ENCODE measurements at regions not wholly inside any gene's neighbourhood (a gene's known extent, or its start where the extent isn't known, plus 50 kb on each side); places are given as distances from the start of the nearest gene placed in this dataset.

GRCh38 chr5:160957312-160957861, 105.4 kb upstream of the ATP10B start:
- Histone ChIP-seq H3K4me1 (ENCODE audit: control insufficient read depth in 2 of 3, insufficient read depth in 2 of 3, low read depth in 1 of 3, low read length in 3 of 3) (peaks cover 0 to 16% (median 10%) of the 10 kb centered on the region in 3 donors), H3K9ac (ENCODE audit: low read length in 3 of 3) (no peak overlapping the region), H3K27ac (ENCODE audit: low read depth in 2 of 2, low read length in 2 of 2) (no peak overlapping the region), H3K27me3 (ENCODE audit: control insufficient read depth, insufficient read depth, low read length) (no peaks in the 10 kb centered on the region), H3K9me3 (ENCODE audit: control insufficient read depth in 2 of 3, insufficient read depth in 1 of 3, low read length in 3 of 3) (no peaks in the 10 kb centered on the region), H3K36me3 (ENCODE audit: control insufficient read depth in 2 of 3, insufficient read depth in 3 of 3, low read length in 3 of 3) (no peaks in the 10 kb centered on the region), H3K4me3 (ENCODE audit: low read length in 3 of 3) (no peak overlapping the region)
- FAIRE-seq (no peak), DNase-seq (no peak)
- intact Hi-C loops (cut with DNase I), result no loop called here
- TF ChIP-seq, protein P1, sequence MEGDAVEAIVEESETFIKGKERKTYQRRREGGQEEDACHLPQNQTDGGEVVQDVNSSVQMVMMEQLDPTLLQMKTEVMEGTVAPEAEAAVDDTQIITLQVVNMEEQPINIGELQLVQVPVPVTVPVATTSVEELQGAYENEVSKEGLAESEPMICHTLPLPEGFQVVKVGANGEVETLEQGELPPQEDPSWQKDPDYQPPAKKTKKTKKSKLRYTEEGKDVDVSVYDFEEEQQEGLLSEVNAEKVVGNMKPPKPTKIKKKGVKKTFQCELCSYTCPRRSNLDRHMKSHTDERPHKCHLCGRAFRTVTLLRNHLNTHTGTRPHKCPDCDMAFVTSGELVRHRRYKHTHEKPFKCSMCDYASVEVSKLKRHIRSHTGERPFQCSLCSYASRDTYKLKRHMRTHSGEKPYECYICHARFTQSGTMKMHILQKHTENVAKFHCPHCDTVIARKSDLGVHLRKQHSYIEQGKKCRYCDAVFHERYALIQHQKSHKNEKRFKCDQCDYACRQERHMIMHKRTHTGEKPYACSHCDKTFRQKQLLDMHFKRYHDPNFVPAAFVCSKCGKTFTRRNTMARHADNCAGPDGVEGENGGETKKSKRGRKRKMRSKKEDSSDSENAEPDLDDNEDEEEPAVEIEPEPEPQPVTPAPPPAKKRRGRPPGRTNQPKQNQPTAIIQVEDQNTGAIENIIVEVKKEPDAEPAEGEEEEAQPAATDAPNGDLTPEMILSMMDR (IDR thresholded peaks at IDR 0.05; ENCODE audit: borderline replicate concordance, extremely low read depth, insufficient read depth), result no peak

GRCh38 chr5:160956051-160956450, 104.0 kb upstream of the ATP10B start:
- no peak overlapping the region for H3K9ac ChIP-seq (ENCODE audit: low read length in 3 of 3)
- peaks cover 0 to 11% (median 10%) of the 10 kb centered on the region in 3 donors for H3K4me1 ChIP-seq (ENCODE audit: control insufficient read depth in 2 of 3, insufficient read depth in 2 of 3, low read depth in 1 of 3, low read length in 3 of 3)
- no peak overlapping the region for H3K4me3 ChIP-seq (ENCODE audit: low read length in 3 of 3)
- no peak for DNase-seq
- H3K36me3 ChIP-seq (ENCODE audit: control insufficient read depth in 2 of 3, insufficient read depth in 3 of 3, low read length in 3 of 3), result no peaks in the 10 kb centered on the region
- TF ChIP-seq, protein P1 (IDR thresholded peaks at IDR 0.05; ENCODE audit: borderline replicate concordance, extremely low read depth, insufficient read depth), result no peak
- intact Hi-C loops (cut with DNase I), result no loop called here
- H3K27ac ChIP-seq (ENCODE audit: low read depth in 2 of 2, low read length in 2 of 2), result no peak overlapping the region
- no peaks in the 10 kb centered on the region for H3K27me3 ChIP-seq (ENCODE audit: control insufficient read depth, insufficient read depth, low read length)
- FAIRE-seq, result no peak
- no peaks in the 10 kb centered on the region for H3K9me3 ChIP-seq (ENCODE audit: control insufficient read depth in 2 of 3, insufficient read depth in 1 of 3, low read length in 3 of 3)

- Histone ChIP-seq H3K36me3 (ENCODE audit: control insufficient read depth in 2 of 3, insufficient read depth in 3 of 3, low read length in 3 of 3) (no peaks in the 10 kb centered on the region), H3K9ac (ENCODE audit: low read length in 3 of 3) (no peak overlapping the region), H3K27me3 (ENCODE audit: control insufficient read depth, insufficient read depth, low read length) (no peaks in the 10 kb centered on the region), H3K4me3 (ENCODE audit: low read length in 3 of 3) (no peak overlapping the region), H3K27ac (ENCODE audit: low read depth in 2 of 2, low read length in 2 of 2) (no peak overlapping the region), H3K9me3 (ENCODE audit: control insufficient read depth in 2 of 3, insufficient read depth in 1 of 3, low read length in 3 of 3) (no peaks in the 10 kb centered on the region), H3K4me1 (ENCODE audit: control insufficient read depth in 2 of 3, insufficient read depth in 2 of 3, low read depth in 1 of 3, low read length in 3 of 3) (no peaks in the 10 kb centered on the region)
- intact Hi-C loops (cut with DNase I), result no loop called here
- DNase-seq (no peak), FAIRE-seq (no peak)
- TF ChIP-seq, protein P1 (IDR thresholded peaks at IDR 0.05; ENCODE audit: borderline replicate concordance, extremely low read depth, insufficient read depth), result no peak
Measured at GRCh38 chr5:160950311-160950710, 98.3 kb upstream of the ATP10B start.

GRCh38 chr5:160940725-160941124, 88.7 kb upstream of the ATP10B start:
- FAIRE-seq (no peak), DNase-seq (no peak)
- Histone ChIP-seq H3K9ac (ENCODE audit: low read length in 3 of 3) (no peak overlapping the region), H3K36me3 (ENCODE audit: control insufficient read depth in 2 of 3, insufficient read depth in 3 of 3, low read length in 3 of 3) (no peaks in the 10 kb centered on the region), H3K27me3 (ENCODE audit: control insufficient read depth, insufficient read depth, low read length) (no peaks in the 10 kb centered on the region), H3K27ac (ENCODE audit: low read depth in 2 of 2, low read length in 2 of 2) (no peak overlapping the region), H3K4me3 (ENCODE audit: low read length in 3 of 3) (no peak overlapping the region), H3K4me1 (ENCODE audit: control insufficient read depth in 2 of 3, insufficient read depth in 2 of 3, low read depth in 1 of 3, low read length in 3 of 3) (peaks cover 0 to 3% (median 0%) of the 10 kb centered on the region in 3 donors), H3K9me3 (ENCODE audit: control insufficient read depth in 2 of 3, insufficient read depth in 1 of 3, low read length in 3 of 3) (no peaks in the 10 kb centered on the region)
- intact Hi-C loops (cut with DNase I), result no loop called here
- TF ChIP-seq, protein P1 (IDR thresholded peaks at IDR 0.05; ENCODE audit: borderline replicate concordance, extremely low read depth, insufficient read depth), result no peak

Data from kidney (tissue), 13 donors.